Coronary artery (tissue), 2 donors: ENCODE measurements at regions not wholly inside any gene's neighbourhood (a gene's known extent, or its start where the extent isn't known, plus 50 kb on each side); places are given as distances from the start of the nearest gene placed in this dataset.
"Not testable (repeated sequence)": the region's sequence is repeated elsewhere in the genome, so short reads cannot be mapped to it uniquely, and the experiment has no call there.

ENCODE experiments used
- DNase-seq: peaks from one replicate; pipeline ENCODE4 v3.0.0-alpha.2; 2017; ENCODE audit warnings: low spot score
- H3K27ac ChIP-seq, 2 donors: fragments of 200-600 bp; sonication (generic); one replicate each; pipeline ENCODE4 v1.5.1; 2016 to 2019
- H3K4me3 ChIP-seq: fragments of 200-600 bp; sonication (generic); 2 replicates; pipeline ENCODE4 v1.5.1; 2016; ENCODE audit warnings: mild to moderate bottlenecking, moderate library complexity
- CTCF ChIP-seq: fragments of 200-600 bp; sonication (generic); IDR thresholded peaks from one replicate; pipeline ENCODE4 v1.5.1; 2019; ENCODE audit warnings: antibody characterized with exemption

GRCh38 chr5:152649609-152650008 is 244.5 kb upstream of the NMUR2 start:
- no peak for DNase-seq
- Histone ChIP-seq H3K4me3 (no peak overlapping the region), H3K27ac (peak overlapping the region; percentile 30 to 34)
- TF ChIP-seq CTCF = no peak

DNA sequence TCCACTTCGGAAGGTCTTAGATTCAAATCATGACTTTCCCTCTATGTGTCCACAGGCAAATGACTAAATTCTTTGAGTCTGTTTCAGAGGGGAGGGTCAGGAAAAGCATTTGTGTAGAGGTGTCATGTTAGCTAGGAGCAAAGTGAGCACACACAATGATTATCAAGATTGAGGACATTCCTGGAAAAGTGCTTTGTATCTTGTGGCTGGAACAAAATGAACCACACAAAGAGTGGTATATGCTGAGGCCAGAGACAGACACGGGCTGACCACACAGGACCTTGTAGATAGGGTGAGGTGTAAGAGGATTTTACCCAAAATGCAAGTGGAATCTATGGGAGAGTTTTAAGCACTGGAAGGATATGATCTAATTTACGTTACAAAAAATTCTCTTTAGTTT is 245.3 kb upstream of the NMUR2 start:
- Histone ChIP-seq H3K27ac (peak overlapping the region in 1 of 2 donors; percentile 30), H3K4me3 (no peak overlapping the region)
- DNase-seq = no peak
- TF ChIP-seq CTCF = no peak

DNA sequence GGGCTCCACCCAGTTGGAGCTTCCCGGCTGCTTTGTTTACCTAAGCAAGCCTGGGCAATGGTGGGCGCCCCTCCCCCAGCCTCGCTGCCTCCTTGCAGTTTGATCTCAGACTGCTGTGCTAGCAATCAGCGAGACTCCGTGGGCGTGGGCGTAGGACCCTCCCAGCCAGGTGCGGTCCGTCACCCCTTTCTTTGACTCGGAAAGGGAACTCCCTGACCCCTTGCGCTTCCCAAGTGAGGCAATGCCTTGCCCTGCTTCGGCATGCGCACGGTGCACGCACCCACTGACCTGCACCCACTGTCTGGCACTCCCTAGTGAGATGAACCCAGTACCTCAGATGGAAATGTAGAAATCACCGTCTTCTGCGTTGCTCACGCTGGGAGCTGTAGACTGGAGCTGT is 254.4 kb upstream of the NMUR2 start:
- H3K4me3 ChIP-seq, DNase-seq, H3K27ac ChIP-seq: not testable (repeated sequence)

- TF ChIP-seq CTCF = no peak
- H3K4me3 ChIP-seq = no peak overlapping the region
- no peak overlapping the region for H3K27ac ChIP-seq
- DNase-seq = no peak
Observed at GRCh38 chr5:152673601-152674000, 268.5 kb upstream of the NMUR2 start.

DNA sequence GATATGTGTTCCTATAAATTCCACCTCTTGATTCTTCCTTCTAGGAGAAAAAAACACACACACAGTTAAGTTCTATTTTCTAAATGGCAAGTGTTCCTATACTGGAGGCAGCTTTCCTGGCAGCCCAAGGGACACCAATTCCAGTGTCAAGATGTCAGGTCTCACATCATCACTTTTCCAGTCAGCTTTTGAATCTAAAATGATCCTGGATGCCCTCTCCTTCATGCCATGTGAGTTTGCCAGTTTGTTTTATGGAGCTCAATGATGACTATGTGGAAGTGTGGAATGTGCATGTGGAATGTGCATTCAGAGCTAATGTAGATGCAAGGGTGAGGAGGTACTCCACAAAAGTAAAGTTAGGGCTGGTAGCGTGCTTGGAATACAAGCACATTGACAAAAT is 269.3 kb upstream of the NMUR2 start:
- DNase-seq = no peak
- H3K27ac ChIP-seq = no peak overlapping the region
- no peak overlapping the region for H3K4me3 ChIP-seq
- no peak for TF ChIP-seq CTCF

GRCh38 chr5:152676196-152676595 is 271.1 kb upstream of the NMUR2 start:
- no peak for TF ChIP-seq CTCF
- no peak overlapping the region for H3K27ac ChIP-seq
- no peak for DNase-seq
- H3K4me3 ChIP-seq = no peak overlapping the region

- no peak for DNase-seq
- Histone ChIP-seq H3K4me3 (no peak overlapping the region), H3K27ac (no peak overlapping the region)
- no peak for TF ChIP-seq CTCF
Observed at GRCh38 chr5:152683205-152683604, 278.1 kb upstream of the NMUR2 start.

DNA sequence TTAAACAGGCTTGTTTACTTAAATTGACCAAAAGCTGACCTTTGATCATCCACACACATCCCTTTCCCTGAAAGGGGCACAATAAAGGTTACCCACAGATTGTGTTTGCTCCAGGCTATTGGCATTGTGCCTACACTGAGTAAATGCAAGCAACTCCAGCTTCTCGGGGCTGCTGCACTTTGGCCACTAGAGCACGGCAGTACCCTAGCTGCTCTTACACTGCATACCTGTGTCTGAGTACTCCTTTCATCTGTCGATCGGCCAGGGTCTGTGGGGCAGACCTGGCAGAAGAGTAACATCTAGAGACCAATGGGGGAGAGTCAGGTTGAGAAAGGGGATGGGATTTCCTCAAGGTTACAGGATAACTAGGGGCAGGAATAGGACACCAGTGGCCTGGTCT is 281.9 kb upstream of the NMUR2 start:
- TF ChIP-seq CTCF = no peak
- Histone ChIP-seq H3K4me3 (no peak overlapping the region), H3K27ac (no peak overlapping the region)
- DNase-seq = no peak
